Heart left ventricle (tissue), 13 donors: ENCODE measurements at regions not wholly inside any gene's neighbourhood (a gene's known extent, or its start where the extent isn't known, plus 50 kb on each side); places are given as distances from the start of the nearest gene placed in this dataset.

Experiments used
- POLR2A ChIP-seq, 2 donors: fragments of 450-650 bp; IDR thresholded peaks; one replicate each; pipeline ENCODE4 v1.6.1; 2017; ENCODE audit warnings: antibody characterized with exemption in 2 of 2, mild to moderate bottlenecking in 2 of 2, moderate library complexity in 2 of 2
- TF ChIP-seq, protein P1 (sequence below), 12 donors: fragments of 200-600 bp; sonication (generic) in 4 of 12; IDR thresholded peaks; one replicate each; pipeline versions ENCODE4 v1.5.0 to v1.8.0; 2018 to 2022; ENCODE audit warnings: antibody characterized with exemption in 12 of 12, mild to moderate bottlenecking in 5 of 12
- donor health status: ischemic (EF 13 %, LVEDD 7.1; RV severe dilation, severe dysfunction).
- donor health status: DM: no; HTN: yes; CAD: no.
- donor health status: DM: no; HTN: no; CAD: no.
- donor health status: ischemic (EF 25% LVEDD 6.9; RV normal size, moderate dysfunction).
- donor health status: ischemic (EF 25% LVEDD 5.7; RV mildly dilated, moderate dysfunction).
- donor health status: ischemic (EF 35%, LVEDD 5.7; RV mildly dilated, moderate dysfunction).
- donor health status: nonischemic (EF 11% LVEDD 7.7; RV severe dilation, severe dysfunction).
- donor health status: DM: yes; HTN: yes; CAD: no.
- donor health status: PGD.
- donor health status: ischemic (EF 29% LVEDD 5.4; RV normal size, mild dysfunction).
- donor health status: nonischemic (EF 23%, LVEDD 6.1; RV moderate dilation, normal function).

DNA sequence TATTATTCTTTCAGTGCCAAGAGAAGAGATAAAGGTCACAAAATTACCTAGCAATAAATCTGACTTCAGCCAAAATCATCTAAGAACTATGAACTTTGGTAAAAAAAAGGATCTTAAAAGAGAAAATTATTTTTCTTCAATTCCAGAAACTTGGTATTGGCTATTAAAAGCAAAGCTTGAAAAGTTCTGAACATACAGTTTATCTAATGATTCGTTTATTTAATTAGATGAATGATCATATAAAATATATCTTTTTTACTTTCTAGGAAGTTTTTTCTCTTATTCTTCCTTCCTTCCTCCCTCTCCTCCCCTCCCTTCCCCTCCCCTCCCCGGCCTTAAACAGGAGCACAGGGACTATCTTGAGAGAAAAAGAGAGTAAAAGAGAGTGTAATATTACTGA, 536.1 kb downstream of the SOX11 start:
- TF ChIP-seq, protein P1, sequence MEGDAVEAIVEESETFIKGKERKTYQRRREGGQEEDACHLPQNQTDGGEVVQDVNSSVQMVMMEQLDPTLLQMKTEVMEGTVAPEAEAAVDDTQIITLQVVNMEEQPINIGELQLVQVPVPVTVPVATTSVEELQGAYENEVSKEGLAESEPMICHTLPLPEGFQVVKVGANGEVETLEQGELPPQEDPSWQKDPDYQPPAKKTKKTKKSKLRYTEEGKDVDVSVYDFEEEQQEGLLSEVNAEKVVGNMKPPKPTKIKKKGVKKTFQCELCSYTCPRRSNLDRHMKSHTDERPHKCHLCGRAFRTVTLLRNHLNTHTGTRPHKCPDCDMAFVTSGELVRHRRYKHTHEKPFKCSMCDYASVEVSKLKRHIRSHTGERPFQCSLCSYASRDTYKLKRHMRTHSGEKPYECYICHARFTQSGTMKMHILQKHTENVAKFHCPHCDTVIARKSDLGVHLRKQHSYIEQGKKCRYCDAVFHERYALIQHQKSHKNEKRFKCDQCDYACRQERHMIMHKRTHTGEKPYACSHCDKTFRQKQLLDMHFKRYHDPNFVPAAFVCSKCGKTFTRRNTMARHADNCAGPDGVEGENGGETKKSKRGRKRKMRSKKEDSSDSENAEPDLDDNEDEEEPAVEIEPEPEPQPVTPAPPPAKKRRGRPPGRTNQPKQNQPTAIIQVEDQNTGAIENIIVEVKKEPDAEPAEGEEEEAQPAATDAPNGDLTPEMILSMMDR (IDR thresholded peaks at IDR 0.05) = no peak
- TF ChIP-seq POLR2A (IDR thresholded peaks at IDR 0.05) = no peak
